HepG2 (cell line): ENCODE measurements at regions not wholly inside any gene's neighbourhood (a gene's known extent, or its start where the extent isn't known, plus 50 kb on each side); places are given as distances from the start of the nearest gene placed in this dataset.

Experiments used
- ATAC-seq: fragments of 200-7000 bp; cut with Tn5 transposase; 3 replicates; pipeline ENCODE4 v1.9.1; 2020; ENCODE audit warnings: mild to moderate bottlenecking, moderate library complexity
- BruUV-seq: library from RNA; stranded (reverse); fragments of 400-500 nt; replicated peaks from 2 replicates; lab custom pipeline; 2021; lab: Mats Ljungman, UMichigan
- CTCF ChIA-PET: fragments of 300-600 bp; formaldehyde crosslinking; extraction: SDS; loops from one replicate; lab custom pipeline; 2021; ENCODE audit warnings: low total read pairs, inconsistent platforms, low intra/inter-chr PET ratio; lab: Yijun Ruan, JAX
- POLR2A ChIA-PET: fragments of 350-600 bp; sonication (Branson Sonifier 250); formaldehyde crosslinking; loops from one replicate; lab custom pipeline; 2020; ENCODE audit warnings: antibody characterized with exemption, inconsistent platforms; lab: Yijun Ruan, JAX
- DNase-seq: peaks from one replicate; pipeline ENCODE4 v3.0.0-alpha.2; 2015; ENCODE audit warnings: low spot score
- FAIRE-seq: peaks from 3 replicates; lab custom pipeline; 2011; peaks lifted over from hg19 to GRCh38; lab: Jason Lieb, UNC
- H2AFZ ChIP-seq: one replicate; pipeline ENCODE4 v1.6.1; 2011; ENCODE audit warnings: low read length, inconsistent platforms
- H3K27ac ChIP-seq: fragments of 300-600 bp; 3 replicates; pipeline ENCODE4 v1.8.0; 2011; ENCODE audit warnings: mixed run types, mild to moderate bottlenecking, mixed read lengths, low read length, inconsistent platforms; ENCODE audit not compliant: insufficient read depth; ENCODE audit errors: extremely low read length
- H3K27me3 ChIP-seq, 2 experiments: fragments of 200-600 bp in 1 of 2; 2 replicates in 1 of 2; 3 replicates in 1 of 2; pipeline versions ENCODE4 v1.6.0 to v1.8.0; 2011; ENCODE audit warnings: low read length in 2 of 2, mild to moderate bottlenecking in 2 of 2, moderate library complexity in 2 of 2, inconsistent platforms in 1 of 2; ENCODE audit not compliant: insufficient read depth in 2 of 2, control insufficient read depth in 1 of 2
- H3K36me3 ChIP-seq, 2 experiments: fragments of 200-600 bp in 1 of 2; replicated peaks in 1 of 2; 2 replicates in 1 of 2; 3 replicates in 1 of 2; pipeline versions ENCODE4 v1.5.1 to v1.8.0; 2011; ENCODE audit warnings: low read length in 2 of 2, inconsistent platforms in 1 of 2; ENCODE audit not compliant: insufficient read depth in 2 of 2, control insufficient read depth in 1 of 2
- H3K4me1 ChIP-seq: 2 replicates; pipeline ENCODE4 v1.5.1; 2012; ENCODE audit warnings: low read length, inconsistent platforms; ENCODE audit not compliant: insufficient read depth
- H3K4me2 ChIP-seq: 2 replicates; pipeline ENCODE4 v1.6.0; 2011; ENCODE audit warnings: low read depth, low read length, inconsistent platforms
- H3K4me3 ChIP-seq, 3 experiments: fragments of 200-600 bp in 1 of 3; sonication (generic), shearing (Covaris generic) in 1 of 3; replicated peaks in 1 of 3; 2 replicates each; pipeline ENCODE4 v1.5.1; 2011 to 2016; ENCODE audit warnings: low read length in 3 of 3, inconsistent platforms in 2 of 3, low read depth in 2 of 3, mild to moderate bottlenecking in 2 of 3, control low read depth in 1 of 3, mixed read lengths in 1 of 3; ENCODE audit not compliant: insufficient read depth in 1 of 3
- H3K79me2 ChIP-seq: one replicate; pipeline ENCODE4 v1.6.1; 2011; ENCODE audit warnings: low read length, inconsistent platforms; ENCODE audit not compliant: insufficient read depth
- H3K9ac ChIP-seq: 2 replicates; pipeline ENCODE4 v1.6.0; 2011; ENCODE audit warnings: mild to moderate bottlenecking, low read depth, low read length, inconsistent platforms; ENCODE audit not compliant: insufficient read depth
- H3K9me3 ChIP-seq: 2 replicates; pipeline ENCODE4 v1.5.1; 2012; ENCODE audit warnings: mild to moderate bottlenecking, low read length
- H4K20me1 ChIP-seq: 2 replicates; pipeline ENCODE4 v1.6.0; 2011; ENCODE audit warnings: inconsistent platforms, mild to moderate bottlenecking, low read length, moderate library complexity; ENCODE audit not compliant: insufficient read depth
- FOXC1 ChIP-seq: sonication (generic); formaldehyde crosslinking; IDR thresholded peaks from 2 replicates; pipeline ENCODE4 v1.8.0; 2022; ENCODE audit warnings: mild to moderate bottlenecking, missing genetic modification reagents, borderline replicate concordance
- FOXP1 ChIP-seq, 2 experiments: fragments of 450-650 bp in 1 of 2; IDR thresholded peaks; 2 replicates each; pipeline ENCODE4 v1.6.1; 2017 to 2018; ENCODE audit warnings: antibody characterized with exemption in 1 of 2
- SNAPC4 ChIP-seq: sonication (generic); formaldehyde crosslinking; IDR thresholded peaks from 2 replicates; pipeline ENCODE4 v1.4.0; 2020; ENCODE audit warnings: mild to moderate bottlenecking, missing genetic modification reagents
- XRCC5 ChIP-seq: fragments of 200-400 bp; formaldehyde crosslinking; optimal IDR thresholded peaks from 2 replicates; pipeline ENCODE3; 2017; ENCODE audit warnings: mild to moderate bottlenecking, low read length
- ZNF569 ChIP-seq: sonication (generic); formaldehyde crosslinking; IDR thresholded peaks from 2 replicates; pipeline ENCODE4 v1.5.0; 2020; ENCODE audit warnings: mild to moderate bottlenecking, missing genetic modification reagents, moderate library complexity, borderline replicate concordance
- ZNF597 ChIP-seq: sonication (generic); formaldehyde crosslinking; IDR thresholded peaks from 2 replicates; pipeline ENCODE4 v1.5.0; 2020; ENCODE audit warnings: missing genetic modification reagents
- ZNF619 ChIP-seq: sonication (generic); formaldehyde crosslinking; IDR thresholded peaks from 2 replicates; pipeline ENCODE4 v1.4.0; 2020; ENCODE audit warnings: mild to moderate bottlenecking, missing genetic modification reagents
- whole genome bisulfite sequencing: methylation state at CpG from one replicate; pipeline ENCODE4 v1.1.6; 2017; ENCODE audit warnings: low lambda C conversion rate; 5-methylcytosine and 5-hydroxymethylcytosine counted together
- in situ Hi-C: cut with HindIII; loops from 2 replicates; pipeline ENCODE4 v1.10.0; 2017; ENCODE audit warnings: low pct_unique_long_range_greater_than_20kb; ENCODE audit not compliant: extremely low pct_ligation_motif_present
- intact Hi-C: fragments of 100-400 bp; cut with micrococcal nuclease; formaldehyde crosslinking; loops from one replicate; pipeline ENCODE4 v1.10.0; 2022; ENCODE audit not compliant: unreplicated experiment
- TF ChIP-seq, protein P1 (sequence below): sonication (generic); formaldehyde crosslinking; IDR thresholded peaks from 2 replicates; pipeline ENCODE4 v1.5.1; 2020; ENCODE audit warnings: missing genetic modification reagents, mild to moderate bottlenecking, borderline replicate concordance
- TF ChIP-seq, protein P2 (sequence below): IDR thresholded peaks from 2 replicates; pipeline ENCODE4 v1.6.1; 2016; ENCODE audit warnings: low read depth
- TF ChIP-seq, protein P3 (sequence below): sonication (generic); formaldehyde crosslinking; IDR thresholded peaks from 2 replicates; pipeline ENCODE4 v1.8.0; 2022; ENCODE audit warnings: mild to moderate bottlenecking, missing genetic modification reagents; ENCODE audit not compliant: insufficient replicate concordance

DNA sequence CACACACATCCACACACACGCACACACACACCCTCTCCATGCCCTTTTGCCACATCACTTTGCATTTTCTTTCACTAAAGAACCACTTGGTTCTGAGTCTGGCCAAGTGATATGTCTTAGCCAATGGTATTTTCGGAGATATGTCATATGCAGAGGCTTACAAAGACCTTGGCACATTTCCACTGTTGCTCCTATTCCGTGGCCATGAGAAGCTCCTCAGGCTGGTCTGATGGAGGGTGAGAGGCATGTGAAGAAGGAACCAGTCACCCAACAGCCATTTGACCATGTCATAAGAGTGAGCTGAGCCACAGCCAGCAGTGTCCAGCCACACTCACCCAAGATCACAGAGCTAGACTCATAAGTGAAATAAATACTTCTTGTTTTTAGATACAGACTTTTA lies 212.6 kb upstream of the NAV2 start:
- H4K20me1 ChIP-seq = no peaks in the 10 kb centered on the region; the same call in 1 of the 2 replicates
- TF ChIP-seq, protein P1, sequence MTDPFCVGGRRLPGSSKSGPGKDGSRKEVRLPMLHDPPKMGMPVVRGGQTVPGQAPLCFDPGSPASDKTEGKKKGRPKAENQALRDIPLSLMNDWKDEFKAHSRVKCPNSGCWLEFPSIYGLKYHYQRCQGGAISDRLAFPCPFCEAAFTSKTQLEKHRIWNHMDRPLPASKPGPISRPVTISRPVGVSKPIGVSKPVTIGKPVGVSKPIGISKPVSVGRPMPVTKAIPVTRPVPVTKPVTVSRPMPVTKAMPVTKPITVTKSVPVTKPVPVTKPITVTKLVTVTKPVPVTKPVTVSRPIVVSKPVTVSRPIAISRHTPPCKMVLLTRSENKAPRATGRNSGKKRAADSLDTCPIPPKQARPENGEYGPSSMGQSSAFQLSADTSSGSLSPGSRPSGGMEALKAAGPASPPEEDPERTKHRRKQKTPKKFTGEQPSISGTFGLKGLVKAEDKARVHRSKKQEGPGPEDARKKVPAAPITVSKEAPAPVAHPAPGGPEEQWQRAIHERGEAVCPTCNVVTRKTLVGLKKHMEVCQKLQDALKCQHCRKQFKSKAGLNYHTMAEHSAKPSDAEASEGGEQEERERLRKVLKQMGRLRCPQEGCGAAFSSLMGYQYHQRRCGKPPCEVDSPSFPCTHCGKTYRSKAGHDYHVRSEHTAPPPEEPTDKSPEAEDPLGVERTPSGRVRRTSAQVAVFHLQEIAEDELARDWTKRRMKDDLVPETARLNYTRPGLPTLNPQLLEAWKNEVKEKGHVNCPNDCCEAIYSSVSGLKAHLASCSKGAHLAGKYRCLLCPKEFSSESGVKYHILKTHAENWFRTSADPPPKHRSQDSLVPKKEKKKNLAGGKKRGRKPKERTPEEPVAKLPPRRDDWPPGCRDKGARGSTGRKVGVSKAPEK (CRISPR knock-in tag) = no peak
- TF ChIP-seq FOXP1 (IDR thresholded peaks at IDR 0.05) (no peak), FOXP1 (CRISPR knock-in tag; IDR thresholded peaks at IDR 0.05) (no peak), SNAPC4 (no peak), ZNF619 (no peak), FOXC1 (CRISPR knock-in tag) (no peak), ZNF597 (CRISPR knock-in tag) (no peak), ZNF569 (CRISPR knock-in tag) (no peak), XRCC5 (no peak)
- TF ChIP-seq, protein P2, sequence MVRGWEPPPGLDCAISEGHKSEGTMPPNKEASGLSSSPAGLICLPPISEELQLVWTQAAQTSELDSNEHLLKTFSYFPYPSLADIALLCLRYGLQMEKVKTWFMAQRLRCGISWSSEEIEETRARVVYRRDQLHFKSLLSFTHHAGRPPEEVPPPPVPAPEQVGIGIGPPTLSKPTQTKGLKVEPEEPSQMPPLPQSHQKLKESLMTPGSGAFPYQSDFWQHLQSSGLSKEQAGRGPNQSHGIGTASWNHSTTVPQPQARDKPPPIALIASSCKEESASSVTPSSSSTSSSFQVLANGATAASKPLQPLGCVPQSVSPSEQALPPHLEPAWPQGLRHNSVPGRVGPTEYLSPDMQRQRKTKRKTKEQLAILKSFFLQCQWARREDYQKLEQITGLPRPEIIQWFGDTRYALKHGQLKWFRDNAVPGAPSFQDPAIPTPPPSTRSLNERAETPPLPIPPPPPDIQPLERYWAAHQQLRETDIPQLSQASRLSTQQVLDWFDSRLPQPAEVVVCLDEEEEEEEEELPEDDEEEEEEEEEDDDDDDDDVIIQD (CRISPR knock-in tag) = no peak
- TF ChIP-seq, protein P3, sequence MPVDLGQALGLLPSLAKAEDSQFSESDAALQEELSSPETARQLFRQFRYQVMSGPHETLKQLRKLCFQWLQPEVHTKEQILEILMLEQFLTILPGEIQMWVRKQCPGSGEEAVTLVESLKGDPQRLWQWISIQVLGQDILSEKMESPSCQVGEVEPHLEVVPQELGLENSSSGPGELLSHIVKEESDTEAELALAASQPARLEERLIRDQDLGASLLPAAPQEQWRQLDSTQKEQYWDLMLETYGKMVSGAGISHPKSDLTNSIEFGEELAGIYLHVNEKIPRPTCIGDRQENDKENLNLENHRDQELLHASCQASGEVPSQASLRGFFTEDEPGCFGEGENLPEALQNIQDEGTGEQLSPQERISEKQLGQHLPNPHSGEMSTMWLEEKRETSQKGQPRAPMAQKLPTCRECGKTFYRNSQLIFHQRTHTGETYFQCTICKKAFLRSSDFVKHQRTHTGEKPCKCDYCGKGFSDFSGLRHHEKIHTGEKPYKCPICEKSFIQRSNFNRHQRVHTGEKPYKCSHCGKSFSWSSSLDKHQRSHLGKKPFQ (CRISPR knock-in tag) = no peak
- no peak overlapping the region for H3K27ac ChIP-seq
- H3K79me2 ChIP-seq = no peaks in the 10 kb centered on the region
- no peak overlapping the region for H2AFZ ChIP-seq
- intact Hi-C loops (no loop called here), in situ Hi-C loops (no loop called here)
- H3K9me3 ChIP-seq = no peaks in the 10 kb centered on the region
- POLR2A ChIA-PET = no interaction called here
- no peak overlapping the region for H3K9ac ChIP-seq
- no peaks in the 10 kb centered on the region for H3K4me1 ChIP-seq
- 0% methylated on average over 3 of the region's 3 CpGs for WGBS
- peaks cover 0 to 2% of the 10 kb centered on the region in 2 experiments; a peak in 1 of 5 replicates for H3K27me3 ChIP-seq
- H3K4me3 ChIP-seq = no peak overlapping the region
- BruUV-seq = no TSS peak
- DNase-seq (no peak), FAIRE-seq (no peak), ATAC-seq (no peak)
- H3K36me3 ChIP-seq = no peaks in the 10 kb centered on the region
- H3K4me2 ChIP-seq = no peak overlapping the region
- CTCF ChIA-PET = no interaction called here
